ENCODE measurements at regions not wholly inside any gene's neighbourhood (a gene's known extent, or its start where the extent isn't known, plus 50 kb on each side); places are given as distances from the start of the nearest gene placed in this dataset.

DNA sequence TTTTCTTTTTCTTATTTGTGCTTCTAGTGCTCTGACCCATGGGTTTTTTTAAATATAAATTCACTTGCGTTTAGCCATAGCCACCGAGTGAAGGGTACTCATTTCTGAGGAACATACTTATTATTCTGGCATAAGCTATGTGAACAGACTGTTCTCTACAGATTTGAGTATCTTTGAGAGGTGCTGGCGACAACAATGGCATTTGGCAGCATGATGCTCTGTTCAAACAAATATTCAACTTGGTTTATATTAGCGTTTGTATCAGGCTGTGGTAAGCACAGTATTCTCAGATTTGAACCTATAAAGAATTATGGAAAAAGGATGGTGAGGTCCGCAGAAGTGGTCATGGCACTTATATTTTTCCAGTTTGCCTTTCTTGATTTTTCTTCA is 108.7 kb upstream of the LIMCH1 start:
- H3K79me2 ChIP-seq (ENCODE audit: control insufficient read depth in 1 of 2, insufficient read depth in 2 of 2, low read length in 2 of 2) = no peaks in the 10 kb centered on the region
- H3K9me3 ChIP-seq (ENCODE audit: insufficient read depth in 2 of 2, low read depth in 1 of 2, low read length in 1 of 2) = no peaks in the 10 kb centered on the region
- no peak overlapping the region for H3K4me2 ChIP-seq (ENCODE audit: insufficient read depth in 1 of 2, low read depth in 2 of 2, low read length in 2 of 2)
- H3K23me2 ChIP-seq (ENCODE audit: low read depth, low read length) = no peaks in the 10 kb centered on the region; the same call in 1 of the 2 replicates
- POLR2A ChIA-PET (ENCODE audit: partially characterized antibody) = no interaction called here
- H2BK120ac ChIP-seq (replicated peaks; ENCODE audit: low read depth, low read length) = no peak overlapping the region
- FAIRE-seq (peak; percentile 28), DNase-seq (ENCODE audit: low read depth in 1 of 2, low spot score in 2 of 2) (no peak)
- no peak overlapping the region for H3K27ac ChIP-seq (ENCODE audit: low read depth, low read length)
- H2BK5ac ChIP-seq (ENCODE audit: low read depth, low read length) = no peak overlapping the region
- H2BK12ac ChIP-seq (ENCODE audit: low read depth, low read length) = no peak overlapping the region
- no peak overlapping the region for H2AFZ ChIP-seq (ENCODE audit: low read length)
- no peak overlapping the region for H3K23ac ChIP-seq (ENCODE audit: insufficient read length)
- no peak overlapping the region for H4K5ac ChIP-seq (ENCODE audit: insufficient read length, low read depth, low read length)
- no peak overlapping the region for H2BK15ac ChIP-seq (ENCODE audit: low read length)
- no peak overlapping the region for H3K14ac ChIP-seq (ENCODE audit: insufficient read length)
- H3K27me3 ChIP-seq (replicated peaks in 1 of 4; ENCODE audit: control insufficient read depth in 3 of 4, extremely low read depth in 1 of 4, insufficient read depth in 3 of 4, low read length in 3 of 4) = no peaks in the 10 kb centered on the region
- CTCF ChIA-PET (ENCODE audit: partially characterized antibody) = no interaction called here
- no peak overlapping the region for H3K18ac ChIP-seq (ENCODE audit: extremely low read depth, low read length)
- no peak overlapping the region for H3K56ac ChIP-seq (replicated peaks; ENCODE audit: insufficient read length, low read depth, low read length)
- H2AK5ac ChIP-seq (ENCODE audit: low read depth, low read length) = no peak overlapping the region
- H4K91ac ChIP-seq (replicated peaks; ENCODE audit: insufficient read length, low read length) = no peak overlapping the region
- H3K4me3 ChIP-seq (ENCODE audit: extremely low read depth in 1 of 4, insufficient read depth in 2 of 4, low read depth in 3 of 4, low read length in 4 of 4) = no peak overlapping the region
- H3K4me1 ChIP-seq (replicated peaks in 1 of 4; ENCODE audit: control insufficient read depth in 3 of 4, insufficient read depth in 4 of 4, low read length in 3 of 4) = peaks cover 2 to 24% (median 10%) of the 10 kb centered on the region in 4 experiments
- H3K36me3 ChIP-seq (ENCODE audit: control insufficient read depth in 2 of 4, insufficient read depth in 4 of 4, low read length in 3 of 4) = no peaks in the 10 kb centered on the region
- TF ChIP-seq SIX5 (IDR thresholded peaks at IDR 0.05; ENCODE audit: low read depth, low read length) (no peak), GTF2F1 (IDR thresholded peaks at IDR 0.05; ENCODE audit: borderline replicate concordance, low read depth, low read length) (no peak), TAF1 (IDR thresholded peaks at IDR 0.05; ENCODE audit: low read depth, low read length) (no peak), CHD2 (IDR thresholded peaks at IDR 0.05; ENCODE audit: low read length) (no peak)
- no peak overlapping the region for H3K9ac ChIP-seq (replicated peaks in 1 of 4; ENCODE audit: extremely low read depth in 1 of 4, low read depth in 3 of 4, low read length in 3 of 4)
- no peak overlapping the region for H2BK20ac ChIP-seq (ENCODE audit: low read length)
- H4K20me1 ChIP-seq (replicated peaks in 1 of 2; ENCODE audit: control insufficient read depth in 1 of 2, insufficient read depth in 2 of 2, low read length in 2 of 2) = no peaks in the 10 kb centered on the region
- WGBS, 2 experiments (ENCODE audit: extremely low coverage in 1 of 2, insufficient coverage in 1 of 2, insufficient read length in 1 of 2, insufficient replicate concordance in 2 of 2, low coverage in 1 of 2, low lambda C conversion rate in 2 of 2, missing lambda C conversion rate in 1 of 2) = 89% methylated on average over 5 of the region's 5 CpGs; no CpG with 5 or more reads in 1 of the 2 experiments
- no peak overlapping the region for H4K8ac ChIP-seq (ENCODE audit: extremely low read depth, insufficient read depth, low read length)
- H3K79me1 ChIP-seq (ENCODE audit: low read depth, low read length) = no peaks in the 10 kb centered on the region
- H3K4ac ChIP-seq (replicated peaks; ENCODE audit: insufficient read length, low read depth, low read length) = no peak overlapping the region
